ENCODE measurements at regions not wholly inside any gene's neighbourhood (a gene's known extent, or its start where the extent isn't known, plus 50 kb on each side); places are given as distances from the start of the nearest gene placed in this dataset.
"Not testable (repeated sequence)": the region's sequence is repeated elsewhere in the genome, so short reads cannot be mapped to it uniquely, and the experiment has no call there.

- Histone ChIP-seq H3K4me3 (ENCODE audit: low read length) (no peak overlapping the region), H3K4me2 (ENCODE audit: low read length) (no peak overlapping the region), H4K20me1 (ENCODE audit: insufficient read depth, low read length) (no peaks in the 10 kb centered on the region), H3K36me3 (replicated peaks; ENCODE audit: low read depth, low read length) (no peaks in the 10 kb centered on the region), H3K9ac (ENCODE audit: low read length) (no peak overlapping the region), H3K27me3 (ENCODE audit: low read depth, low read length) (no peaks in the 10 kb centered on the region), H2AFZ (ENCODE audit: low read depth, low read length) (no peak overlapping the region), H3K4me1 (ENCODE audit: low read length) (no peaks in the 10 kb centered on the region), H3K79me2 (ENCODE audit: low read length) (no peaks in the 10 kb centered on the region), H3K9me3 (ENCODE audit: insufficient read depth, low read length) (no peaks in the 10 kb centered on the region), H3K27ac (ENCODE audit: low read length) (no peak overlapping the region)
- TF ChIP-seq EZH2phosphoT487 (IDR thresholded peaks at IDR 0.05; ENCODE audit: low read depth) (no peak), CTCF (IDR thresholded peaks at IDR 0.05; ENCODE audit: low read depth, low read length) (peak; percentile 60)
These were observed 212.0 kb upstream of the CHORDC1 start for GRCh38 chr11:90434858-90435257.

- no peaks in the 10 kb centered on the region for H3K79me2 ChIP-seq (ENCODE audit: low read length)
- no peaks in the 10 kb centered on the region for H3K36me3 ChIP-seq (replicated peaks; ENCODE audit: low read depth, low read length)
These were observed 206.0 kb upstream of the CHORDC1 start for GRCh38 chr11:90428836-90429235.

GRCh38 chr11:90426442-90426841, 203.6 kb upstream of the CHORDC1 start:
- Histone ChIP-seq H3K4me1 (ENCODE audit: low read length) (peaks cover 23% of the 10 kb centered on the region), H4K20me1 (ENCODE audit: insufficient read depth, low read length) (no peaks in the 10 kb centered on the region), H3K4me3 (ENCODE audit: low read length) (no peak overlapping the region), H3K9ac (ENCODE audit: low read length) (no peak overlapping the region), H3K27ac (ENCODE audit: low read length) (no peak overlapping the region), H3K9me3 (ENCODE audit: insufficient read depth, low read length) (no peaks in the 10 kb centered on the region), H3K79me2 (ENCODE audit: low read length) (no peaks in the 10 kb centered on the region), H3K4me2 (ENCODE audit: low read length) (no peak overlapping the region), H3K27me3 (ENCODE audit: low read depth, low read length) (no peaks in the 10 kb centered on the region), H3K36me3 (replicated peaks; ENCODE audit: low read depth, low read length) (no peaks in the 10 kb centered on the region), H2AFZ (ENCODE audit: low read depth, low read length) (no peak overlapping the region)
- no peak for TF ChIP-seq CTCF (IDR thresholded peaks at IDR 0.05; ENCODE audit: low read depth, low read length)
- TF ChIP-seq EZH2phosphoT487 (IDR thresholded peaks at IDR 0.05; ENCODE audit: low read depth), result no peak

More at GRCh38 chr11:90428836-90429235, 206.0 kb upstream of the CHORDC1 start:
- Histone ChIP-seq H3K4me3 (ENCODE audit: low read length) (no peak overlapping the region), H3K4me2 (ENCODE audit: low read length) (no peak overlapping the region), H3K27ac (ENCODE audit: low read length) (no peak overlapping the region), H3K27me3 (ENCODE audit: low read depth, low read length) (no peaks in the 10 kb centered on the region), H3K4me1 (ENCODE audit: low read length) (peaks cover 5% of the 10 kb centered on the region), H3K9ac (ENCODE audit: low read length) (no peak overlapping the region), H2AFZ (ENCODE audit: low read depth, low read length) (no peak overlapping the region), H3K9me3 (ENCODE audit: insufficient read depth, low read length) (no peaks in the 10 kb centered on the region), H4K20me1 (ENCODE audit: insufficient read depth, low read length) (no peaks in the 10 kb centered on the region)
- TF ChIP-seq EZH2phosphoT487 (IDR thresholded peaks at IDR 0.05; ENCODE audit: low read depth) (no peak), CTCF (IDR thresholded peaks at IDR 0.05; ENCODE audit: low read depth, low read length) (no peak)

- no peaks in the 10 kb centered on the region for H3K9me3 ChIP-seq (ENCODE audit: insufficient read depth, low read length)
- no peaks in the 10 kb centered on the region for H3K36me3 ChIP-seq (replicated peaks; ENCODE audit: low read depth, low read length)
- no peaks in the 10 kb centered on the region for H4K20me1 ChIP-seq (ENCODE audit: insufficient read depth, low read length)
- no peaks in the 10 kb centered on the region for H3K79me2 ChIP-seq (ENCODE audit: low read length)
- peak overlapping the region; percentile 60 for H3K4me2 ChIP-seq (ENCODE audit: low read length)
- H3K9ac ChIP-seq (ENCODE audit: low read length), result no peak overlapping the region
- TF ChIP-seq EZH2phosphoT487 (IDR thresholded peaks at IDR 0.05; ENCODE audit: low read depth) (no peak), CTCF (IDR thresholded peaks at IDR 0.05; ENCODE audit: low read depth, low read length) (no peak)
- H3K4me3 ChIP-seq (ENCODE audit: low read length), result peak overlapping the region; percentile 15; the same call in 1 of the 2 replicates
- peak overlapping the region; percentile 58 for H3K27ac ChIP-seq (ENCODE audit: low read length)
- H3K27me3 ChIP-seq (ENCODE audit: low read depth, low read length), result no peaks in the 10 kb centered on the region
- H3K4me1 ChIP-seq (ENCODE audit: low read length), result peaks cover 23% of the 10 kb centered on the region
- H2AFZ ChIP-seq (ENCODE audit: low read depth, low read length), result peak overlapping the region; percentile 79
These were observed 200.5 kb upstream of the CHORDC1 start for GRCh38 chr11:90423378-90423777.

GRCh38 chr11:90422787-90423186, 199.9 kb upstream of the CHORDC1 start:
- Histone ChIP-seq H2AFZ (ENCODE audit: low read depth, low read length) (peak overlapping the region; percentile 79), H3K27ac (ENCODE audit: low read length) (peak overlapping the region; percentile 58), H3K4me3 (ENCODE audit: low read length) (peak overlapping the region; percentile 40), H3K9ac (ENCODE audit: low read length) (peak overlapping the region; percentile 28), H3K4me1 (ENCODE audit: low read length) (peaks cover 23% of the 10 kb centered on the region), H3K4me2 (ENCODE audit: low read length) (peak overlapping the region; percentile 60)
- H3K27me3 ChIP-seq (ENCODE audit: low read depth, low read length); H3K79me2 ChIP-seq (ENCODE audit: low read length); H4K20me1 ChIP-seq (ENCODE audit: insufficient read depth, low read length); H3K9me3 ChIP-seq (ENCODE audit: insufficient read depth, low read length); H3K36me3 ChIP-seq (replicated peaks; ENCODE audit: low read depth, low read length): not testable (repeated sequence)
